ENCODE measurements at regions not wholly inside any gene's neighbourhood (a gene's known extent, or its start where the extent isn't known, plus 50 kb on each side); places are given as distances from the start of the nearest gene placed in this dataset.

DNA sequence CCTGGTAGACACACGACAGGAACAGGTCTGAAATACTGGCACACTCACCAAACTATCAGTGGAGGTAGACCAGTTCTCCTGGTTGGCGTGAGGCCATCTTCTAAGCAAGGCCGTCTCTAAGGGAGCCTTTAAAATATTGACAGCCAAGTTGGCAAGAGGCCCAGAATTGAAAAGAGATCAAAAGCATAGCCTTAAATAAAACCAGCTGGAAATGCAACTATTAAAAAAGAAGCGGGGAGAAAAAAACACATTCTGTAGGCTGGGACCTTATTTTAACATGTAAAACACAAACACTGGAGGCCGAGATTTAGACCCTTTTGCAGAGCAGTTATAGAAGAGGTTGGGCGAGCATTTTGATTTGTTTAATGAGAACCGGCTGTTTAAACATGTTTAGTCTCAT lies 233.0 kb upstream of the CLNK start:
- Mint-ChIP-seq H3K9me3 (ENCODE audit: unreplicated experiment) (no peaks in the 10 kb centered on the region), H3K4me1 (ENCODE audit: unreplicated experiment) (peaks cover 10% of the 10 kb centered on the region), H3K27ac (ENCODE audit: unreplicated experiment) (no peak overlapping the region), H3K36me3 (ENCODE audit: unreplicated experiment) (no peaks in the 10 kb centered on the region), H3K27me3 (ENCODE audit: unreplicated experiment) (no peaks in the 10 kb centered on the region), H3K4me3 (ENCODE audit: unreplicated experiment) (no peak overlapping the region)
- no peak for DNase-seq (ENCODE audit: extremely low spot score, unreplicated experiment)
- TF ChIP-seq, protein P1, sequence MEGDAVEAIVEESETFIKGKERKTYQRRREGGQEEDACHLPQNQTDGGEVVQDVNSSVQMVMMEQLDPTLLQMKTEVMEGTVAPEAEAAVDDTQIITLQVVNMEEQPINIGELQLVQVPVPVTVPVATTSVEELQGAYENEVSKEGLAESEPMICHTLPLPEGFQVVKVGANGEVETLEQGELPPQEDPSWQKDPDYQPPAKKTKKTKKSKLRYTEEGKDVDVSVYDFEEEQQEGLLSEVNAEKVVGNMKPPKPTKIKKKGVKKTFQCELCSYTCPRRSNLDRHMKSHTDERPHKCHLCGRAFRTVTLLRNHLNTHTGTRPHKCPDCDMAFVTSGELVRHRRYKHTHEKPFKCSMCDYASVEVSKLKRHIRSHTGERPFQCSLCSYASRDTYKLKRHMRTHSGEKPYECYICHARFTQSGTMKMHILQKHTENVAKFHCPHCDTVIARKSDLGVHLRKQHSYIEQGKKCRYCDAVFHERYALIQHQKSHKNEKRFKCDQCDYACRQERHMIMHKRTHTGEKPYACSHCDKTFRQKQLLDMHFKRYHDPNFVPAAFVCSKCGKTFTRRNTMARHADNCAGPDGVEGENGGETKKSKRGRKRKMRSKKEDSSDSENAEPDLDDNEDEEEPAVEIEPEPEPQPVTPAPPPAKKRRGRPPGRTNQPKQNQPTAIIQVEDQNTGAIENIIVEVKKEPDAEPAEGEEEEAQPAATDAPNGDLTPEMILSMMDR (IDR thresholded peaks at IDR 0.05), result no peak

DNA sequence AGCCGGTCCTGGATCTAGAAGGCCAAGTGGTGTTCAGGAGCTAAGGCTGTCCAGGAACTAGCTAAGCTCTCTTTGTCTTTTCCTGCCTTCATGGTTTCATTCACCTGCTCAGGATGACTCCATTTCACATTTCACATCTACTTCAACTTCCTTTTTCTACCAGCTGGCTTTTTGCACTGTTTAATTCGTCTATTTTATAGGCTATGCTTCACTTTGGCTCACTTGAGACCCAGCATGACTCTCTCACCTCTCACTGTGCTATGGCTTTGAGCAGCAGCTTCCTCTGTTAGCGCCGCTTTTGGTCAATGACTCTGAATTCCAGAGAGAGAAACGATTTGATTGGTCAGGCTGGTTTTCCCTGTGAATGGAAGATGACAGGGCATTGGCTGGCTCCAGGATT lies 213.5 kb upstream of the CLNK start:
- Mint-ChIP-seq H3K4me1 (ENCODE audit: unreplicated experiment) (no peaks in the 10 kb centered on the region), H3K27me3 (ENCODE audit: unreplicated experiment) (peaks cover 2% of the 10 kb centered on the region), H3K36me3 (ENCODE audit: unreplicated experiment) (no peaks in the 10 kb centered on the region), H3K27ac (ENCODE audit: unreplicated experiment) (no peak overlapping the region), H3K4me3 (ENCODE audit: unreplicated experiment) (no peak overlapping the region), H3K9me3 (ENCODE audit: unreplicated experiment) (peaks cover 4% of the 10 kb centered on the region)
- no peak for DNase-seq (ENCODE audit: extremely low spot score, unreplicated experiment)
- TF ChIP-seq, protein P1 (IDR thresholded peaks at IDR 0.05), result no peak

- H3K27me3 Mint-ChIP-seq (ENCODE audit: unreplicated experiment), result peaks cover 3% of the 10 kb centered on the region
- no peak overlapping the region for H3K4me3 Mint-ChIP-seq (ENCODE audit: unreplicated experiment)
- H3K9me3 Mint-ChIP-seq (ENCODE audit: unreplicated experiment), result peaks cover 4% of the 10 kb centered on the region
- H3K4me1 Mint-ChIP-seq (ENCODE audit: unreplicated experiment), result no peaks in the 10 kb centered on the region
- H3K27ac Mint-ChIP-seq (ENCODE audit: unreplicated experiment), result no peak overlapping the region
- TF ChIP-seq, protein P1 (IDR thresholded peaks at IDR 0.05), result no peak
- H3K36me3 Mint-ChIP-seq (ENCODE audit: unreplicated experiment), result no peaks in the 10 kb centered on the region
- no peak for DNase-seq (ENCODE audit: extremely low spot score, unreplicated experiment)
Observed at GRCh38 chr4:10897076-10897475, 212.5 kb upstream of the CLNK start.

DNA sequence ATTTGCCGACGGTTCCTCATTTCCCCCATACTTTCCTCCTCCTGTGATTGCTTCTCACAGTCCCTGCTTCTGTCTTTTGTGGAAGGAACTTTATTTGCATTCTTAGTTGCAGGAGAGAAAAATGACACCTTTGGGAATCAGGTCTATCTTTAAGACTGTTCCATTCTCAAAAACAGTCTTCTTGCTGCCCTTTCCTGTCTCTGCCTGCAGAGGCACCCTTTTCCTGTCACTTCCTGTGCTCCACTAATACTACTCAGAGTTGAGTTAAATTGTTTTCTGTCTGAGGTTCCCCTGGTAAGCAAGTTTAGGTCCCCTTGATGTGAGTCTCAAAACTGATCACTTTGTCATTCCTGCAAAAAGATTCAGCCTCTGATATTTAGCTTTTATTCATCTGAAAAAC lies 208.8 kb upstream of the CLNK start:
- no peak overlapping the region for H3K27ac Mint-ChIP-seq (ENCODE audit: unreplicated experiment)
- no peak for DNase-seq (ENCODE audit: extremely low spot score, unreplicated experiment)
- H3K9me3 Mint-ChIP-seq (ENCODE audit: unreplicated experiment), result no peaks in the 10 kb centered on the region
- TF ChIP-seq, protein P1 (IDR thresholded peaks at IDR 0.05), result peak; percentile 43
- no peaks in the 10 kb centered on the region for H3K36me3 Mint-ChIP-seq (ENCODE audit: unreplicated experiment)
- H3K27me3 Mint-ChIP-seq (ENCODE audit: unreplicated experiment), result peaks cover 4% of the 10 kb centered on the region
- no peak overlapping the region for H3K4me3 Mint-ChIP-seq (ENCODE audit: unreplicated experiment)
- H3K4me1 Mint-ChIP-seq (ENCODE audit: unreplicated experiment), result no peaks in the 10 kb centered on the region

DNA sequence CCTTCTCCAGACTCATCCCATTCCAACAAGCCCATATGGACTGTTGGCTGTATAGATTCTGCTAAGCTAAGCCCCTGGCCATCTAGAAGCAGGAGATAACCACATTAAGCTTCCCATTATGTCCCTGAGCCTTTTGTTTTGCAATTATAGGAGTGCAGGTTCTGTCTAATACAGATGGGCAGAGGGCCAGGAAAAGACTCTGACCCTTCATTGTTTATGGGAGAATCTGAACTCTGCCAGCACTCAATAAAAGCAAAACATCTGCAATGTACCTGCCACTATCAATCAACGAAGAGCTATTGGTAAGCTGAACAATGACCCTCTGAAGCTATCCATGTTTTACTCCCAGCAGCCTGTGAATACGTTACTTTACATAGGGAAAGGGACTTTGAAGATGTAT lies 207.3 kb upstream of the CLNK start:
- H3K4me1 Mint-ChIP-seq (ENCODE audit: unreplicated experiment), result no peaks in the 10 kb centered on the region
- H3K9me3 Mint-ChIP-seq (ENCODE audit: unreplicated experiment), result no peaks in the 10 kb centered on the region
- no peak for DNase-seq (ENCODE audit: extremely low spot score, unreplicated experiment)
- TF ChIP-seq, protein P1 (IDR thresholded peaks at IDR 0.05), result no peak
- H3K27ac Mint-ChIP-seq (ENCODE audit: unreplicated experiment), result no peak overlapping the region
- H3K4me3 Mint-ChIP-seq (ENCODE audit: unreplicated experiment), result no peak overlapping the region
- no peaks in the 10 kb centered on the region for H3K36me3 Mint-ChIP-seq (ENCODE audit: unreplicated experiment)
- H3K27me3 Mint-ChIP-seq (ENCODE audit: unreplicated experiment), result peaks cover 4% of the 10 kb centered on the region
